Osteocyte (in vitro differentiated cells): ENCODE measurements at regions not wholly inside any gene's neighbourhood (a gene's known extent, or its start where the extent isn't known, plus 50 kb on each side); places are given as distances from the start of the nearest gene placed in this dataset.
A peak's percentile ranks its signal among the peaks of the same experiment; 100 is the strongest.

Experiments
- DNase-seq: peaks from one replicate; pipeline ENCODE4 v3.0.0; 2021; ENCODE audit warnings: mixed read lengths; ENCODE audit not compliant: unreplicated experiment; ENCODE audit errors: extremely low spot score
- H3K27ac Mint-ChIP-seq: one replicate; pipeline ENCODE4 v1.8.0; 2021; ENCODE audit warnings: mild to moderate bottlenecking, mixed read lengths; ENCODE audit not compliant: unreplicated experiment
- H3K27me3 Mint-ChIP-seq: one replicate; pipeline ENCODE4 v1.8.0; 2021; ENCODE audit warnings: mixed read lengths; ENCODE audit not compliant: unreplicated experiment
- H3K36me3 Mint-ChIP-seq: one replicate; pipeline ENCODE4 v1.8.0; 2021; ENCODE audit warnings: mixed read lengths; ENCODE audit not compliant: unreplicated experiment
- H3K4me1 Mint-ChIP-seq: one replicate; pipeline ENCODE4 v1.8.0; 2021; ENCODE audit warnings: mixed read lengths; ENCODE audit not compliant: unreplicated experiment
- H3K4me3 Mint-ChIP-seq: one replicate; pipeline ENCODE4 v1.8.0; 2021; ENCODE audit warnings: mild to moderate bottlenecking, moderate library complexity, mixed read lengths; ENCODE audit not compliant: unreplicated experiment
- H3K9me3 Mint-ChIP-seq: one replicate; pipeline ENCODE4 v1.8.0; 2021; ENCODE audit warnings: mixed read lengths; ENCODE audit not compliant: unreplicated experiment
- CTCF ChIP-seq: fragments of 200-600 bp; sonication (generic); IDR thresholded peaks from 2 replicates; pipeline ENCODE4 v1.5.0; 2021; ENCODE audit warnings: antibody characterized with exemption, mild to moderate bottlenecking, moderate library complexity

- H3K4me3 Mint-ChIP-seq: no peak overlapping the region
- peaks cover 5% of the 10 kb centered on the region for H3K36me3 Mint-ChIP-seq
- no peaks in the 10 kb centered on the region for H3K4me1 Mint-ChIP-seq
- TF ChIP-seq CTCF: no peak
- H3K27ac Mint-ChIP-seq: no peak overlapping the region
- peaks cover 4% of the 10 kb centered on the region for H3K9me3 Mint-ChIP-seq
- no peak for DNase-seq
- H3K27me3 Mint-ChIP-seq: peaks cover 55% of the 10 kb centered on the region
These were observed 111.6 kb upstream of the PDE4B start for GRCh38 chr1:65681096-65681495.

GRCh38 chr1:65687428-65688214 lies 105.1 kb upstream of the PDE4B start:
- peak; percentile 92 for DNase-seq
- peaks cover 5% of the 10 kb centered on the region for H3K4me1 Mint-ChIP-seq
- peaks cover 4% of the 10 kb centered on the region for H3K9me3 Mint-ChIP-seq
- TF ChIP-seq CTCF: peak; percentile 98
- peaks cover 24% of the 10 kb centered on the region for H3K27me3 Mint-ChIP-seq
- no peak overlapping the region for H3K27ac Mint-ChIP-seq
- peaks cover 5% of the 10 kb centered on the region for H3K36me3 Mint-ChIP-seq
- no peak overlapping the region for H3K4me3 Mint-ChIP-seq

- Mint-ChIP-seq H3K4me1 (peaks cover 5% of the 10 kb centered on the region), H3K27ac (no peak overlapping the region), H3K4me3 (no peak overlapping the region), H3K9me3 (peaks cover 4% of the 10 kb centered on the region), H3K27me3 (peaks cover 21% of the 10 kb centered on the region), H3K36me3 (peaks cover 5% of the 10 kb centered on the region)
- DNase-seq: no peak
- no peak for TF ChIP-seq CTCF
These were observed 104.5 kb upstream of the PDE4B start for GRCh38 chr1:65688215-65688566.

GRCh38 chr1:65688848-65689247 lies 103.8 kb upstream of the PDE4B start:
- no peak for DNase-seq
- Mint-ChIP-seq H3K27ac (no peak overlapping the region), H3K36me3 (peaks cover 5% of the 10 kb centered on the region), H3K27me3 (peaks cover 14% of the 10 kb centered on the region), H3K4me3 (no peak overlapping the region), H3K4me1 (peaks cover 5% of the 10 kb centered on the region), H3K9me3 (peaks cover 4% of the 10 kb centered on the region)
- TF ChIP-seq CTCF: no peak

GRCh38 chr1:65691152-65691900 lies 101.4 kb upstream of the PDE4B start:
- Mint-ChIP-seq H3K36me3 (no peaks in the 10 kb centered on the region), H3K9me3 (no peaks in the 10 kb centered on the region), H3K4me1 (peaks cover 5% of the 10 kb centered on the region), H3K4me3 (no peak overlapping the region), H3K27ac (no peak overlapping the region), H3K27me3 (peaks cover 13% of the 10 kb centered on the region)
- DNase-seq: no peak
- no peak for TF ChIP-seq CTCF
